ENCODE measurements at regions not wholly inside any gene's neighbourhood (a gene's known extent, or its start where the extent isn't known, plus 50 kb on each side); places are given as distances from the start of the nearest gene placed in this dataset.
"Not testable (repeated sequence)": the region's sequence is repeated elsewhere in the genome, so short reads cannot be mapped to it uniquely, and the experiment has no call there.

DNA sequence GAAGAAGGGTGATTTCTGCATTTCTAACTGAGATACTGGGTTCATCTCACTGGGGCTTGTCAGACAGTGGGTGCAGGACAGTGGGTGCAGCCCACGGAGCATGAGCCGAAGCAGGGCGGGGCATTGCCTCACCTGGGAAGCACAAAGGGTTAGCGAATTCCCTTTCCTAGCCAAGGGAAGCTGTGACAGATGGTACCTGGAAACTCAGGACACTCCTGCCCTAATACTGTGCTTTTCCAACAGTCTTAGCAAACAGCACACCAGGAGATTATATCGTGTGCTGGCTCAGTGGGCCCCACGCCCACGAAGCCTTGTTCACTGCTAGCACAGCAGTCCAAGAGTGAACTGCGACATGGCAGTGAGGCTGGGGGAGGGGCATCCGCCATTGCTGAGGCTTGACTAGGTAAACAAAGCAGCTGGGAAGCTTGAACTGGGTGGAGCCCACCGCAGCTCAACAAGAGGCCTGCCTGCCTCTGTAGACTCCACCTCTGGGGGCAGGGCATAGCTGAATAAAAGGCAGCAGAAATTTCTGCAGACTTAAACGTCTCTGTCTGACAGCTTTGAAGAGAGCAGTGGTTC is 1057.7 kb downstream of the HACE1 start:
- DNase-seq (ENCODE audit: low read depth in 1 of 2, low spot score in 1 of 2) = not testable (repeated sequence)

DNA sequence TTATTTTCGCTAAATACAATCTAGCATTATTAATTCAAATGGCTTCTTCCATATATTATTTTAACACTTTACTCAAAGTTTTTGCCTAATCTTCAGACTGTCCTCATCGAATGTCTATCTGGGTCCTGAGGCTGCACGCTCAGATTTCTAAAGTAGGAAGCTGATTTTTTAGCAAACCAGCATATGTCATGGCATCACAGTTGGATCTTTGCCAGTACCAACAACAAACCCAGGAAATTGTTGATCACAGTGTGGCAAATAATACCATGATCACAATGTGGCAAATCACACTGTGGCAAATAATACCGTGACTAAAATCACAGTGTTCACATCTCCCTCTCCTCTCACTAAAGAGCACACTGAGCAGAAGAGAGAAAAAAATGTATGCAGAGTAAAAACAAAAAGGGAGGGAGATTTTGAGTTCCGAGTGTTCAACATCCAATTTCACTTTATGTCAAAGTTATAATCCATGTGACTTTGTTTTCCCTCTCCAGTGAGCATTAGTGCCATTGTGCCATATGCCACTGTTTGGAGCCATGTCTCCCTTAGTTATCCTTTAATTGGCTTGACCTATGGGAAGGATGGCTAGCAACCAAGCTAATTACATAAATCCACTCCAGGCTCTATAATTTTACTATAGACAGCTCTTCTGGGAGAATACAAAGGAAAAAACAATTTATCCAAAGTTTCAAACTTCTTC is 1059.6 kb downstream of the HACE1 start:
- DNase-seq (ENCODE audit: low read depth in 1 of 2, low spot score in 1 of 2) = no peak

DNA sequence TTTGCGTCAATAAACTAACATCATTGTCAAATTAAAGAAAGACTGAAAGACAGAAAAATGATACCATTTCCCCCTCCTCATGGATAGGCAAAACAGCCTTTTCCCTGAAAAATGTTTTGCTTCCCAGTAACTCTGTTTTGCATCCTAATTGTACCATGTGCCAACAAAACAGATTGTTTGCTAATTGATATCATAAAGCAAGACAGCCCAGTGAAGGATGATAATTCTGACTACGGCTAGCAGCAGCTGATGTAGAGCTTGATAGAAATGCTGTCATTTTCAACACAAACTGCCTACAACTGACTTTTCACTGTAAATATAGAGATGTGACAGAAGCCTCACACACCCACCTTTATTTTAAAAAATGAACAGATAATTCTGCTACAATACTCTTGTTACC is 1061.6 kb downstream of the HACE1 start:
- no peak for DNase-seq (ENCODE audit: low read depth in 1 of 2, low spot score in 1 of 2)

DNA sequence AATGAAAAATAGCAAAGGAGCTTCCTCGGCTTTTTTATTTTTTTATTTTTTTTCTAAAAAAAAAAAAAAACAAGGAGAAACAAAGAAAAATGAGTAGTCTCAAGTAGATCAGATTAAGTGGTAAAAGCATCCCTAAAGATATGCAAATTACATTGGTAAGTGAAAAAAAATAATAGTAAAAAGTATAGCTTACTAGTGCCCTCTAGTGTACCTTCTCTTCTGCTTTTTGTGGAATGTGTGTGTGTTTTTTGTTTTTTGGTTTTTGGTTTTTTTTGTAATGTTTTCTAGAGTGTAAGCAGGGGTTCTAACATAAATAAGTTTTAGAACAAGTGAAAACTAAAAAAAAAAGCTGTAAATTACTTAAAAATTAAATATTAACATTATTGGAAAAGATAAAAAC is 1062.0 kb downstream of the HACE1 start:
- DNase-seq (ENCODE audit: low read depth in 1 of 2, low spot score in 1 of 2) = no peak

DNA sequence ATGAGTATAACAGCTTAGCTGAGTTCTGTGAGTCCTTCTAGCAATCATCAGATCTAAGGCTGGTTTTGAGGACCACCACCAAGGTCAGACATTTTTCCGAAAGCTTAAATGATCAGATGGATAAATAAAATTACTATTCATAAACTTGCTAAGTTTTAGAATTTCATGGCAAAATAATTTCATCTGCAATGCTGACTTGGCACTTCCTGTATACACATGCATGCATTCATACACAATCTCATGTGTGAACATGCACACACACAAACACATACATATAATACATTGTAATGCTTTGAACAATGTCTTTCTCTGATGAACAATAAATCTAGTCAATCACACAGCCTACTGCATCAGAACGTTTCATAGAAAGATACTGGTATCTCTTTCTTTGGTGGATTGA is 1068.3 kb downstream of the HACE1 start:
- DNase-seq (ENCODE audit: low read depth in 1 of 2, low spot score in 1 of 2) = no peak

DNA sequence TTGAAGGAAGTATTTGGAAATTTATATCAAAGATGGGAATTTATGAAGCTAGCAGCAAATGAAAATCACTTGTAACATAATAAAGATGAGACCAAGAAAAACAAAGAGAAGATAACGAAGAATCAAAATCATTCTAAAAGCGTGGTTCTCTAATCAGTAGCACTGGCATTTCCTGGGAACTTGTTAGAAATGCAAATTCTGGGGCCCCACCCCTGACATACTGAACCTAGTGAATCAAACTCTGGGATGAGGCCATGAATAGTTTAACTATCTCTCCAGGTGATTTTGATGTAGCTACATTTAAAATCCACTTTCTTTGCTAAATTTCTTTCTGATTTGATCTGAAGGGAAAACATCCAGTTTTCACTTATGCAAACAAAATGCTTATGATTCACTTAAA is 1075.6 kb downstream of the HACE1 start:
- no peak for DNase-seq (ENCODE audit: low read depth in 1 of 2, low spot score in 1 of 2)

DNA sequence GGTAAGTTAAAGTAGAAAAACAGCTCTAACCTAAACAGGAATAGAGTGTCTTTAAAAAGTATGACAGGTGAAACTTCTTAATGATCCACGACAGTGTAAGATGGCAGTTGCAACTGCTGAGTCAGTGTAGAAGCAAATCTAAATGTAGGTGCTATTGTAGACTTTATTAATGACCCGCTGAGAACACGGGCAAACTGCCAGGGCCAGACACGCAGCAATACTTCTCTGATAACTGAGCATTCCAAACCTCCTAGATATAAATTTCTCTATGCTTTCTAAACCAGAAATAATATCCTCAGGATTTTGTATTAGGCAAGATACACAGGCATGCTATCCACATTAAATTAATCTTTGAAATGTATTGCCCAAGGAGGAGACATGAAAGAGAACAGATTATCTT is 1076.4 kb downstream of the HACE1 start:
- no peak for DNase-seq (ENCODE audit: low read depth in 1 of 2, low spot score in 1 of 2)

DNA sequence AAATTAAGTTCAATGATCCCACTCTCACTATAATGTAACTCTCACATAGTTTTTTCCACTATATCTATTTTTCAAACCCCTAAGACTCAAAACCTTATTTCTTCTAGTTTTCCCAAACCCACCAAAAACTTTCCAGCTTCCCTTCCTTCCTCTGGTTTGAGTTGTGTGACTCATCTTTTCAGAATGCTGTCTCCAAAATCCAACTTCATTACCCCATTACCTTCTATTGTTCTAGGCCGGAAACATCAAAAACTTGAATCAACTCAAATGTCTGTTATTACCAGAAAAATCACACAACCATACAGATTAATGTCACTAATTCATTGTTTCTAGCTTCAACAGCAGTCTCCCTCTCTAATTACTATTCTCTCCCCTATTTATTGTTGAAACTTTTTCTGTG is 1090.3 kb downstream of the HACE1 start:
- DNase-seq (ENCODE audit: low read depth in 1 of 2, low spot score in 1 of 2) = no peak

DNA sequence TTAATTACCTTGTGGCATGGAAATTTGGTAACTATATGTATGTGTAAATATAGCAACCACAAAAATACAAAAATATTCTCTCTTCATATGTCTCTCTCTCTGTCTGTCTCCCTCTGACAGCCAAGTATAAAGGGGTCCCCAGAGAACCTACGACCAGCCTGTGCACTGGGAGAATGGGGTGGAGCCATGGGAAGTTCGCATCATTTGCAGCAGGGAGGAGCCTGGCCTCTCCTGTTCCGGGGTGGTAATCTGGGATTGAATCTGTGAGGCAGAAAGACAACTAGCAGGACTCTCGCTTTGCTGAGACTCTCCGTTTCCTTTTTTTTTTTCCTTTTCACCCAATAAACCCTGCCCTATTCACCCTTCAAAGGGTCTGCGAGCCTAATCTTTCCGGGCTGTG is 1109.1 kb downstream of the HACE1 start:
- no peak for DNase-seq (ENCODE audit: low read depth in 1 of 2, low spot score in 1 of 2)

DNA sequence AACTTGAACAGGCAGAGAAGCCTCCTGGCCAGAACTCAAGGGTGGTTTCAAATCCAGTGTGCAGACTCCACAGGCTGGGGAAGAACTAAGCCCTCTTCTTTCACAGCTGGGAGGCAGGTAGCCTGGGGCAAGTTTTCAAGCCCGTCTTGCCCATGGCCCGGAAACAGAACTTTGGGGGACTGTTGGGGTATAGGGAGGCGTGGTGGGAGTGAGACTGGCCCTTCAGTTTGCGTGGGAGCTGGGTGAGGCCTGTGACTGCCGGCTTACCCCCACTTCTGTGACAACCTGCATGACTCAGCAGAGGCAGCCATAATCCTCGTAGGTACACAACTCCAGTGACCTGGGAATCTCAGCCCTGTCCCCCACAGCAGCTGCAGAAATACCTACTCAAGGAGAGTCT is 1125.7 kb downstream of the HACE1 start:
- DNase-seq (ENCODE audit: low read depth in 1 of 2, low spot score in 1 of 2) = no peak

DNA sequence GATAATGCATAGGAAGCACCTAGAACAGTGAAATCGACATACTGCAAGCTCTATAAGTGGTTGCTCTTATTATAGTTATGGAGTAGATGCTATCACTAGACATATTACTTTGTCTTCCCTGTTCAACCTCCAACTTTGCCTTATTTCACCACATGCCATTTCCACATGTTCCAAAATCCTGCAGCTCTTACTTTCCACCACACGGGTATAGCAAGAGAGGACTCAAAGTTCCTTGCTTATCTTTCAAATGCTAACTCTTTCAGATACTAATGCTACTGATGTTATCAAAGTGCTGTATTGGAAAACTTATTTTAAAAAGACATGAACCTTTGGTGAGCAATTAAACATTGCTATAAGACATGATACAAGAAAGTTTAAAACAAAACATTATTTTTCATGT is 1130.1 kb downstream of the HACE1 start:
- no peak for DNase-seq (ENCODE audit: low read depth in 1 of 2, low spot score in 1 of 2)

DNA sequence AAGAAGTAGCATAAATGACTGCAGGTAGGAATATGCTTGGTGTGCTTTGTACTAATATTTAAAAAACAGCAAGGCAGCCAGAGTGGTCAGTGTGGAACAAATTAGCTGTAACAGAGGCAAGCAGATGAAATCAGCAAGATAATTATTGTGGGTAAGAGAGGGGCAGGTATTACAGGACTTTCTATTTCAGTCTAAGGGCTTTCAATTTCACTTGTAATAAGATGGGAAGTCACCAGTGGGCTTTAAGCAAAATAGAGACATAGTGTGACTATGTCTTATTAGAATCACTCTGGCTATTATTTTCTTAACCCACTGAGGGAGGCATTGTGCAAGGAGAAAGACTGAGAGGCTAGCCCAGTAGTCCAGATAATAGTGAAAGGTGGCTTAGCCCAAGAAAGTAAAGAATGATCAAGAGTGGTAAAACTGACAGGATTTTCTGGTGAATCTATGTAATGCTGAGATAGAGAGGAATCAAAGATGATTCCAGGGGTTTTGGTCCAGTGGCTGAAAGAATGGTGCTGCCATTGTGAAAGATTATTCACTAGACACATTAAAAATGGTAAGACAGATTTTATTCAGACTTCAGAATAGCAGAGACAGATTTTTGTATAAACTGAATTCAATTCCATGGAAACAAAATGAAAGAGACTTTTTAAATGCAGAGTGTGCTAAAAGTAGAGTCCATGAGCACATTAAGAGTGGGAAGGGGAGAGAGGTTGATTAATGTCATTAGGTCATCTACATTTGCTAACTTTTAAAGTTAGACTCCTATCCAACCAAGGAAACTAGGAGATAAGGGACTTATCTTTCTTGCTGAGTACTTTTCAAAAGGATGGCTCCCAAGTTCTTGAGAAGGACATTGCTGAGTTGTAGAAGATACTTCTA is 1136.0 kb downstream of the HACE1 start:
- DNase-seq (ENCODE audit: low read depth in 1 of 2, low spot score in 1 of 2) = no peak

DNA sequence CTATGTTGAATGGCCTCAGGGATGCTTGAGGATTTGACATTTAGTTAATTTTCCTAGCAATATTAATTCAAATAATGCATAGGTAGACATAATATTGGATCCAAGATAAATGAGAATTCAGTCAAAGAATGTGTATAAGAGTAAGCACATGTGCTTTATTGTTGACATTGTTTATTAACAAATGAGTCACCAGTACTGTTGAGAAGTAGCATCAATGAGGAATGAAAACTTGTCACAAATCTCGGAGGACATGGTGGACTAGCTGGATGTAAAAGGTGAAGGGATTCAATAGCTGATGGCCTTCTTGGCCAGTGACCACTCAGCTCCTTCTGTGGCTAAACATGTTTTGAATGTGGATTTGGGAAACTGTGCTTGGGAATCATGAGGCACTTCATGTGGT is 1137.0 kb downstream of the HACE1 start:
- DNase-seq (ENCODE audit: low read depth in 1 of 2, low spot score in 1 of 2) = no peak

DNA sequence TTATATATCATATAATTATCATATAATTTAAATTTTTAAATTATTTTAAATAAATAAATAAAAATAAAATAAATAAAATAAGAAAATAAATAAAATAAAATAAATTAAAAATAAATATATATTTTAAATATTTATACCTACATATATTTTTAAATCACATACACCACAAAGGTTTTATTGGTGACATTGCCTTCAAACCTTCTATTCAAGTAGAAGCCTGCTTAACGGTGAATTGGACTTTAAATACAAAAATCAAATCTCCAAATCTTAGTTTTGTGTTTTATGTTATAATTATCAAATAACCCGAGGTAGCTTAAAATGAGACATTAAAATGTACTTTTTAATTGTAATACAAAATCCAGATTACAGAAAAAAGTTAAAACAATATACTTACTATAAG is 1137.8 kb downstream of the HACE1 start:
- no peak for DNase-seq (ENCODE audit: low read depth in 1 of 2, low spot score in 1 of 2)

DNA sequence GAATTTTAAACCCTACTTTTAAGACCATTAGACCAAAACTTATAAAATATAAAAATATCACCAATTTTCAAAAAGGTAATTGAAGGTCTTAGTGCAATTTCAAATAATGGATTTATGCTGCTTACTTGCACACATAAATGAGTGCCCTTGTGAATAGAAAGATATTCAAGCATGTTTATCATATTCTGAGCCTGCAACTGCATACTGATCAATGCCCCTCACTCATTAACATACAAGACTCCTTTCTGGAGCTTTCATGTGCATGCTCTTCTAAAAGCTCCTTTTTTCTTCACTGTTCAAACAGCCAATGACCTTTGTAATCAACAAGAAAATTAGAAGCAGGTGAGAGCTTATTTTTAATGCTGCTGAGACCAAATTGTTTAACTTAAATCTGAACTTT is 1139.3 kb downstream of the HACE1 start:
- DNase-seq (ENCODE audit: low read depth in 1 of 2, low spot score in 1 of 2) = no peak

DNA sequence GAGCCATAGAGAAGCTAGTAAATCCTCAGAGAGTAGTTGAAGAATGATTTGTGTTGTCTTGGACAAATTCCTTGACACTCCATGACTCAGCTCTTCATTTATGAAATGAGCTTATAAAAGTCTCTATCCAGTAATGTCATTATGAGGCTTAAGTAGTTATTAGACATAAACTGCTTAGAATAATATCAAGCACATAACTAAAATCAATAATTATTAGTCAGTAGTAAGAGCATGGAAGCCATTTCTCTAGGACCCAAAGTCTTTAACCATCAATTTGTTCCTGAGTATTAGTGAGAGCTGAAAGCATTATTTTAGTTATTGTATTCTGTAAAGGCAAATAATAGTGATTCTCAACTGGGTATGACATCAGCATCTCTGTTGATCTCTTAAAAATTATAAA is 1140.2 kb downstream of the HACE1 start:
- no peak for DNase-seq (ENCODE audit: low read depth in 1 of 2, low spot score in 1 of 2)

DNA sequence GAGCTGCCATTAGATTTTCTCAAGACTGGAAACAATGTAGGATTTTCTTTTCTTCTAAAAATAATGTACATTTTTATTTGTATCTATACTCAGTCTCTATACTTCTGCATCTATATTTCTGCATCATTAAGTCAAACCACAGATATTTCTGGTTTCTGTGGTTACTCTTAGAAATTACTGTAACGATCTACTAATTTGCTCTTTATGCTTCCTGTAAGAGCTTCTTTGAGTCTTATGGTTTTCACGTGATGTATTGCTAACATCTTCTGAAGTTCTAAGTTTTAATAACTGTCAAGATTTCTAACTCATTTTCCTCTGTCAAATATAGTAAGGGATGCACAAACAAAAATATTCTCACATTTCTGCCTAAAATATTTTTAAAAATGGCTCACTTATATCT is 1144.5 kb downstream of the HACE1 start:
- no peak for DNase-seq (ENCODE audit: low read depth in 1 of 2, low spot score in 1 of 2)

DNA sequence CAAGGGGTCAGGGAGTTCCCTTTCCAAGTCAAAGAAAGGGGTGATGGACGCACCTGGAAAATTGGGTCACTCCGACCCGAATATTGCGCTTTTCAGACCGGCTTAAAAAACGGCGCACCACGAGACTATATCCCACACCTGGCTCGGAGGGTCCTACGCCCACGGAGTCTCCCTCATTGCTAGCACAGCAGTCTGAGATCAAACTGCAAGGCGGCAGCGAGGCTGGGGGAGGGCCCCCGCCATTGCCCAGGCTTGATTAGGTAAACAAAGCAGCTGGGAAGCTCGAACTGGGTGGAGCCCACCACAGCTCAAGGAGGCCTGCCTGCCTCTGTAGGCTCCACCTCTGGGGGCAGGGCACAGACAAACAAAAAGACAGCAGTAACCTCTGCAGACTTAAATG is 1150.5 kb downstream of the HACE1 start:
- not testable (repeated sequence) for DNase-seq (ENCODE audit: low read depth in 1 of 2, low spot score in 1 of 2)

DNA sequence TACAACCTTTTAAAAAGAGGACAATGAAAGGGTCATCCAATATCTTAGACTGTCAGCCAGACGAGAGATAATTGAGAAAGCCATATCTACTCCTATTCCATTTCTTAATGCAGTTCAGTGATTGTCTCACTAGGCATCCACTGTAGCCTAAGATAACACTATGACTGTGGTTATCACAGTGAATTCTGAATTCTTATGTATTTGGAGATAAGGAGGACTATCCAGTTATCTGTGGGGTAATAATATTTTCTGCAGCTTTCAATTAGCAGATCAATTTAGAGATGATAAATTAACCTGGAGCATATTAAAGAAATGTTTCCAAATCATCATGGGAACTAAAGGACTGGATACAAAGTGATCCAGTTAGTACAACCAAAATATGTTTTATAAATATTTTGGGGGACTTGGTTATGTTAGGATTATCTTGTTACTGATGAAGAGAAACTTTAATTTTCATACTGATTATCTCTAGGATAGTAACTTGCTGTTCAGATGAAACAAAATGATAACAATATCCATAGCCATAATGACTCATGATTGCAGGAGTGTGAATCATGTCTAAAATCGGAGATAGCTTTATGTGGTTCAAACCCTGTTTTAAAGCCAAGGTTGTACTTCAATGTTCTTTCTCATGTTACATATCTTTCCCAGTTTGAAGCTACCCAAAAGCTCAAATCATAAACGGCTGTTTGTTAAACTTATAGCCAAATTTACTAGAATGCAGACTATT is 1152.0 kb downstream of the HACE1 start:
- no peak for DNase-seq (ENCODE audit: low read depth in 1 of 2, low spot score in 1 of 2)

DNA sequence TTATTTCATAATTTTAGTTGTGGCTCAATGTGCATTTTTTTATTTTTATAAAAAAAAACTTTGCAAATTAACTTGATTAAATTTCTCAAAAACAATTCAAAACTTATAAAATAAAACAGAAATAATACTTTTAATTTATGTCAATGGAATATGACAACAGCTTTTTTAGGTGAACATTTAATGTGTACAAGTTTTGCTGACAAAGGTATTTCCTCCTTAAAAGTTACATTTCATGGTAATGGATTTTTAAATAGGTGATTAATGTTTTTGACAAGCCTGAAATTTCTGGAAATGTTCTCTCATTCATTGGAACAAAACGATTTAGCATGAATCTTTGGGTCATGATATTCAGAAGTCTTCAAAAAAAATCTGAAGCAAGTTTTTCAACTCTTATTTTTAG is 1160.0 kb downstream of the HACE1 start:
- DNase-seq (ENCODE audit: low read depth in 1 of 2, low spot score in 1 of 2) = no peak

DNA sequence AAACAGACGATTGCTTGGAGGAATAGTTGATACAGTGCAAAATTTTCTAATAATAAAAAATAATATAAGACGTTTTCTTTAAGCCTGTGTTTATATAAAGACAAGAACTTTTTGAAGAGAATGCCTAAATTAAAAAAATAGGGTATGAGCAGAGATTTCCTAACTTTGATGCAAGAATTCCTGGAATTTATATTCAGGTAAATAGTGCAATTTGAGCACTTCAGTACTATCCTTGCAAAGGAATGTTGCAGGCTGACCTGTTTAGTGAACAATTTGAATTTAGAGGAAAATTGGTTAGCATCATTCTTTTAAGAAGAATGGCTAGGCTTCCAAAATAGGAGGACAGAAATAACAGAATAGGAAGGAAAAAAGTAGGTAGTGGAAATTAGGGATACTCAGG is 1172.3 kb downstream of the HACE1 start:
- DNase-seq (ENCODE audit: low read depth in 1 of 2, low spot score in 1 of 2) = no peak

DNA sequence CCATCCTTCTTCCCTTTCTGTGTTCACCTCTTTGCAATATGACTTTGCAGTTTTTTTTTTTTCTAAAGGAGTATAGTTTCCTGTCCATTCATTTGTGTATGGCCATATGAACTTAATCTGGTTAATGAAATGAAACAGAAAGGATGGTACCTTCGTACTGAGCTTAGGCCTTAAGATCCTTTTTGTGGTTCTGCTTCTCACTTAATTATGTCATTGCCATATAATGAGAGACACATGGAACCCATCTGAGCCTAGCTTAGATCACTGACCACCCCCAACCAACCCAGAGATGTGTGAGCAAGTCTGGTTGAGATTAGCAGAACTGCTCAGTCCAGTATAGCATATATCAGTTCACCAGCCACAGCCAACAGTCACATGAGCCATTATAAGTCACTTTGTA is 1179.6 kb downstream of the HACE1 start:
- DNase-seq (ENCODE audit: low read depth in 1 of 2, low spot score in 1 of 2) = no peak
